Heart left ventricle (tissue), 13 donors: ENCODE measurements at regions not wholly inside any gene's neighbourhood (a gene's known extent, or its start where the extent isn't known, plus 50 kb on each side); places are given as distances from the start of the nearest gene placed in this dataset.

Experiments used
- CTCF ChIP-seq, 12 donors: fragments of 200-600 bp; sonication (generic) in 4 of 12; IDR thresholded peaks; one replicate each; pipeline versions ENCODE4 v1.5.0 to v1.8.0; 2018 to 2022; ENCODE audit warnings: antibody characterized with exemption in 12 of 12, mild to moderate bottlenecking in 5 of 12
- POLR2A ChIP-seq, 2 donors: fragments of 450-650 bp; IDR thresholded peaks; one replicate each; pipeline ENCODE4 v1.6.1; 2017; ENCODE audit warnings: antibody characterized with exemption in 2 of 2, mild to moderate bottlenecking in 2 of 2, moderate library complexity in 2 of 2
- donor health status: ischemic (EF 13 %, LVEDD 7.1; RV severe dilation, severe dysfunction).
- donor health status: DM: no; HTN: yes; CAD: no.
- donor health status: DM: no; HTN: no; CAD: no.
- donor health status: ischemic (EF 25% LVEDD 6.9; RV normal size, moderate dysfunction).
- donor health status: ischemic (EF 25% LVEDD 5.7; RV mildly dilated, moderate dysfunction).
- donor health status: ischemic (EF 35%, LVEDD 5.7; RV mildly dilated, moderate dysfunction).
- donor health status: nonischemic (EF 11% LVEDD 7.7; RV severe dilation, severe dysfunction).
- donor health status: DM: yes; HTN: yes; CAD: no.
- donor health status: PGD.
- donor health status: ischemic (EF 29% LVEDD 5.4; RV normal size, mild dysfunction).
- donor health status: nonischemic (EF 23%, LVEDD 6.1; RV moderate dilation, normal function).

GRCh38 chr16:35931722-35932121 lies 2472.3 kb downstream of the TP53TG3F start:
- TF ChIP-seq CTCF (IDR thresholded peaks at IDR 0.05) (no peak), POLR2A (IDR thresholded peaks at IDR 0.05) (no peak)
